DMS 273 treated with DMSO at 0.1 percent for 48 hours (cell line): ENCODE measurements at regions not wholly inside any gene's neighbourhood (a gene's known extent, or its start where the extent isn't known, plus 50 kb on each side); places are given as distances from the start of the nearest gene placed in this dataset.
"Not testable (repeated sequence)": the region's sequence is repeated elsewhere in the genome, so short reads cannot be mapped to it uniquely, and the experiment has no call there.

Source experiments
- DNase-seq: peaks from one replicate; lab custom pipeline; 2025; lab: John Stamatoyannopoulos, UW

DNA sequence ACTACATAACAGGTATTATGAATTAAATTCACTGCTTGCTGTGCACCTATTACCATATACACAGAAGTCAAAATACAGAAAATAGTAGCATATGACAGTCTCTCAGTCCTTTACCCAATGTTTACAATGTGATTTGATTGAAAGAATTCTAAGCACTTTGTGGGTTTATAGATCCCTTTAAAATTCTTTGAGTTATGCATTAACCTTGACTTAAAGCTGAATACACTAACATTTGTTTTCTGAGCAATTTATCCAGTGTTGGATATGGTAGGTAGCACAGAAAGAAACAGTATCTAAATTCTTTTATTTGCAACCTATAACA lies 230.8 kb upstream of the DDI1 start:
- no peak for DNase-seq

DNA sequence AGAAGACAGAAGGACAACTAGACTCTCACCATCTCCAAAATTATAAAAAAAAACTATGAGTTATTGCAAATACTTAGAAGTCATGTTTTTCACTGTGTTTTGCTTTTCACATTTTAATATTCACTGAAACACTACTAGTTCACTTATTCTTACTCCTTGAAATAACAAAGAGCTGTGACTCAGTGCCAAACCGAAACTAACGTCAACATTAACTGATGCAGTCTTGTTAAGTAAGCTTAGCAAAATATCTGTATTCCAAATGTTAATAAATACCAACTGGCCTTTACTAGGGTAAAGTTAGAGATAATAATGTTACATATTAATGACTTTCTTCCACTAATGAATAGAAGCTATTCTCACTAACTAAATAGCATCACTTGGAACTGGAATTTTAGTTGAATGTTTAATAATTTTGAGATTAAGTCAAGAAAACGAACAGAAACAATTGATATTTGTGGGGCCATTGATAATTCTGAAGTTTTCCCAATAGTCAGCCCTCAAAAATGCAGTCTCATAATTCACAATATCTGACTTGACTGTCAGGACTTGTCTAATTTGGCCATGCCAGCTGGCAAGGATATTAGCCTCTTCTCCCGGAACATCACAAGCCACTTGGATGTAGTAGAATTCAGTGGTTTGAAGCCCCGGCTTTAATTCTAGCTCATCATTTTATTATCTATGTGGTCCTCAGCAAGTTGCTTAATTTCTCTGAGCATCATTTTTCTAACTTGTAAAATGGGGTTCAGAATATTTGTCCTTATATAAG lies 230.1 kb upstream of the DDI1 start:
- DNase-seq = no peak

DNA sequence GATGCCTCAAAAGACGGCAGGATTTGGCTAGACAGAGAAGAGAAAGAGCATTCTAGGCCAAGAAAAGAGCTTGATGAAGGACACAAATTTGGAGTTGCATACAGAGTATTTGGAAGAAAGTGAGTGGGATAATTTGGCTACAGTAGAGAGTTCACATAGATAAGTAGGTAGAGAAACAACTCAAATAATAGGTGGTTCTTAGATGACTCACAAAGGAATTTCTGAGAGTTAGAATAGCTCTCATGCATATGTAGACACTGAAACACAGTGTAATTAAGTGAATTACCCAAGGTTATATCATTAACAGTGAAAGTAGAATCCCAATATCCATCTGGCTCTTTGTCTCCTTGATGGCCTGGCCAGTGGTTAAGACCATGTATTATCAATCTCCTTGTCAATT lies 228.6 kb upstream of the DDI1 start:
- DNase-seq = no peak

DNA sequence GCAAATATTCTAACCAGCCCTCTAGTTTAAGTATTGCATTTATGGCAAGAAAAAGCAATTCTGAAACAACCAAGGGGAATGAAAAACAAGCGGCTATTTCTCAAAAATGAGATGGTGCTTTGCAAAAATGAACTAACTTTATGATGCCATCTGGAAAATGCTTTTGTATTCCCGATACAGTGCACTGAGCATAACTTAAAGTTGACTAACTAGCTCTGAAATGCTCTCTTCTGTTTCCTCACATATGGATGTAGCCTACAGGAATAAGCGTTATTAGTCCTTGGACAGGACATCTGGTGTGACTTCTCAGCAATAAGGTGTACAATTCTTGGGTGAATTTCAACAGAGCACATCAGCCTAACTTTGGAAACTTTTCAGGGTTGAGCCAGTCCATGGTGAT lies 228.2 kb upstream of the DDI1 start:
- DNase-seq = peak; percentile 64

DNA sequence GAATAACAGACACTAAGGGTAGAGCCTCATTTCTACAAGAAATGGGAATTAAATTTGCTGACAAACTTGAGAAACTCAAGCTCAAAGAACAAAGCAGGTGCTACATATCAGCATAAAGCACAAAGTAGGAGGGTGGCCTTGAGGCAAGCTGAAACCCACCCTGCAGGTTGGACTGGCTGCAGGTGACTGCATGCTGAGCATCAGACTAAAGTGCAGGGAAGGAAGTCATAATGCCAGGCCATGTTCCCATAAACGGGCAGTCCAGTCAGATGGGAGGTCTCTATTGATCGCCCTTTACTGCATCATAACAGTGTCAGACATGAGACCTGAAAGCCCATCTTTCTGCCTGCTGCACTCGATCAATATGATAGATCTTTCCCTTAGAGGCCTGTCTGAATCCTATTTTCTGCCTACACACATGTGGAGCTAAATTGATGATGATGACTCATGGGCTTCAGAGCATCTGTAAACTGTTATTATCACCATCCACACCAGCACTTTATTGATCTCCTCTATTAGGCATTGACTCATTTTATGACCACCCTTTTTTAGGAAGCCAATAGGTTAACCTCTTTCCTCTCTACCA lies 224.5 kb upstream of the DDI1 start:
- DNase-seq = no peak

DNA sequence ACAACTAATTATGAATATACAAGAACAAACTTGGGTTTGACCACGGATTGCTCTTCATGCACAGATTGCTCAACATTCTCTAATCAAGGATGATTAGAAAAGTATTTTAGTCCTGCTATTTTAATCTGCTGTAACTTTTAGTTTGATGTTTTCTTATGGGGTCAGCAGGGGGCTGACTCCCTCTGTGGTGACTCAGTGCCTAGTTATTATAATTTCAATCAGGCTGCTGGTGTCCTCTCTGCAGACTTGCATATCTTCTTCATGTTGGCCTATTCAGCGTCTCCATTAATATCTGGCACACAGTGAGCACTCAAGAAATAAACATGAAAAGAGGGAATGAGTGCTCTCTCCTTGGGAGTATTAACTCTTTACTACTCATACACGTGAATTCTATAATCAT lies 223.8 kb upstream of the DDI1 start:
- no peak for DNase-seq

DNA sequence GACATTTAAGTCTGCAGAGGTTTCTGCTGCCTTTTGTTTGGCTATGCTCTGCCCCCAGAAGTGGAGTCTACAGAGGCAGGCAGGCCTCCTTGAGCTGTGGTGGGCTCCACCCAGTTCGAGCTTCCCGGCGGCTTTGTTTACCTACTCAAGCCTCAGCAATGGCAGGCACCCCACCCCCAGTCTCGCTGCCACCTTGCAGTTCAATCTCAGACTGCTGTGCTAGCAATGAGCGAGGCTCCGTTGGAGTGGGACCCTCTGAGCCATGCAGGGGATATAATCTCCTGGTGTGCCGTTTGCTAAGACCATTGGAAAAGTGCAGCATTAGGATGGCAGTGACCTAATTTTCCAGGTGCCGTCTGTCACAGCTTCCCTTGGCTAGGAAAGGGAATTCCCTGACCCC lies 216.1 kb upstream of the DDI1 start:
- DNase-seq = not testable (repeated sequence)

DNA sequence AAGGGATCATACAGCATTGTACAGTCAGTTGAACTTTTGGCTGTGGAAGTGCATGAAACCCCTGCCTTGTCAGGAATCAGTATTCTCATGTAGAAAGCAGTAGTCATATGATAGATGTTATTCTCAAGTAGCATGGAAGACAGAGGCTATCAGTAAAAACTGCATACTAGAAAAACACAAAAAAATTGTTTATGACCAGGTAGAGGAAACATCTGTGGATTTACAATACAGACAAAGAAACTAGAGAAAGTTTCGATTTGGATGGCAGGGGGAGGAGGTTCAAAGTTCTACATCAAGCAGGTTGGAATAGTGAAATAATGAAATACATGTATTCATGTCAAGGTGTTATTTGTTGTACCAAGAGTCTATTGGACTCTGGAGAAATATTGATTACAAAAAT lies 212.3 kb upstream of the DDI1 start:
- DNase-seq = no peak

DNA sequence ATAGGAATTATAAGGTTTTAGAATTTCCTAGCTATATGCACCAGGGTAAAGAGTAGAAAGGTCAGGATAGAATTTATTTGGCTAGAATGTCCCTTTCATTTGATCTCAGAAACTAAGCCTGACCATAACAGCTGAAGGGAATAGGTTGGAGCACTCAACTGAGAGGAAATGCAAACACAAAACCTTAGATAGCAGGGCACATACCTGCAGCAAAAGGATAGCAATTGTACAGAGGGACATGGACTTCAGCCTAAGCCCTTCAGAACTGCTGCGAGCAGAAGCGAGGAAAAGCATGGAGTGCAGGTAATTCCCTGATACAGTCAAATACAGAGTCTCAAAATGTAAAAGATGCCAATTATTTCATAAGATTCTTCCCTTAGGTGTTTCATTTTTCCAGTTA lies 211.0 kb upstream of the DDI1 start:
- no peak for DNase-seq

DNA sequence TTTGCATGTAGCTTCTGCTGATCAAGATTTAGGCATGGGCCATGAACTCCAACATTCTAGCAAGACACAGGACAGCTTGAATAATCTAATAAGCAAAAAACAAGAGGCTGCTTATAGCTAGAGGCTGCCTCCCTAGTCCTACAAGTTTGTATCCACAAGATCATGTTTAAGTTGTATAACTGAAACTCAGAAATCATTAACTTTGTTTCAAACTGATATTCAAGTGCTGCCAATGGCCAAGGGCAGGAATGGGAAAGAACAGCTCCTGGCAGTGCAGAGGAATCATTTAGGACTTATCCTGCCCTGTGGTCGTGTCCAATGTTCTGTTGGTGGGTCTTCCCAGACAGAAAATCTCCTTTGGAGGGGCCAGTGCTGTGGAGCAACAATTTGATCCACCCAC lies 209.6 kb upstream of the DDI1 start:
- no peak for DNase-seq

DNA sequence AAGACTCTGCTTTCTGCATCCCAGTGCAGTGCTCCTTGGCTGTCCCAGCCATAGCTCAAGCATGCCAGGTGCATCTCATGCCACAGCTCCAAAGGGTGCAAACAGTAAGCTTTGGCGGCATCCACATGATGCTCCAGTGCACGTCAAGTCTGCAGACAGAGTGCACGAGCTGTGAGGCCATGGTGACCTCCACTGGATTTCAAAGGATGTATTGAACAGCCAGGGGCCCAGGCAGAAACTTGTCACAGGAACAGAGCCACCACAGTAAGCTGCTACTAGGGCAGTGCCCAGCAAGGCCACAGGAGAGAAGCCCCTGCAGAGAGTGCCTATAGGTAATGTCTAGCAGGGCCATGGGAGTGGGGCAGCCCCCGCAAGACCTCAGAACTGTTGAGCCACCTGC lies 206.8 kb upstream of the DDI1 start:
- DNase-seq = no peak

DNA sequence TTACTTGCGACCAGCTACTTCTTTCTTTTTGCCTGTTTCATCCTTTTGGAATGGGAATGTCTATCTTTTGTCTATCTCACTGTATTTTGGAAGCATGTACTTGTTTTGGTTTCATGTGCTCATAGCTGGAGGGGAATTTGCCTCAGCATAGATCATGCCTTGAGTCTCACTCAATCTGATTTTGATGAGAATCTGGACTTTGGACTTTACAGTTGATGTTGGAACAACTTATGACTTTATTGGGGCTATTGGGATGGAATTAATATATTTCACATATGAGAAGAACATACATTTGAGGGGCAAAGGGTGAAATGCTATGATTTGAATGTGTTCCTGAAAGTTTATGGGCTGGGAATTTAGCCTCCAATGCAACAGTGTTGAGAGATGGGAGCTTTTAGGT lies 206.2 kb upstream of the DDI1 start:
- DNase-seq = no peak

DNA sequence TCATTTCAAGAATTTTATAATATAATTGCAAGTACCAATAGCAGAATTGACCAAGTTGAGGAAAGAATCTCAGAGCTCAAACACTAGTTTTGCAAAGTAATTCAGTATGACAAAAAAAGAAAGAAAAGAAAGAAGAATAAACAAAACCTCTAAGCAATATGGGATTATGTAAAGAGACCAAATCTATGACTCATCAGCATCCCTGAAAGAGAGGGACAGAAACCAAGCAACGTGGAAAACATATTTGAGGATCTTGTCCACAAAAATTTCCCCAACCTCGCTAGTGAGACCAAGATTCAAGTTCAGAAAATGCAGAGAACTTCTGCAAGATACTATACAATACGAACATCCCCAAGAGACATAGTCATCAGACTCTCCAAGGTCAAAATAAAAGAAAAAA lies 203.7 kb upstream of the DDI1 start:
- DNase-seq = no peak

DNA sequence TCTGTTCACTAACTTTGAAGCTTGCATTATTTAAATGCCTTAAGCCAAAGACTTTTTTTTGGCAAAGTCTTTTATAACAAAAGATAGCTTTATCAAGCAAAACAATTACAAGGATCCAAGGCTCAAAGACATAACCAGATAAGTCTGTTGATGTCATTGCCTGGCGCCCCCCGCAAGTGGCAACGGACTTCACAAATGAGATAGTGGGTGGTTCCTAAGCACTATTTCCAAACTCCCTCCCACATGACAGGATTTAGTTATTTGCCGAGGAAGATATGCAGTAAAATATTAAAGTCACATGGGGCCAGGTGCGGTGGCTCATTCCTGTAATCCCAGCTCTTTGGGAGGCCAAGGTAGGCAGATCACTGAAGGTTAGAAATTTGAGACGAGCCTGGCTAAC lies 194.2 kb upstream of the DDI1 start:
- no peak for DNase-seq

DNA sequence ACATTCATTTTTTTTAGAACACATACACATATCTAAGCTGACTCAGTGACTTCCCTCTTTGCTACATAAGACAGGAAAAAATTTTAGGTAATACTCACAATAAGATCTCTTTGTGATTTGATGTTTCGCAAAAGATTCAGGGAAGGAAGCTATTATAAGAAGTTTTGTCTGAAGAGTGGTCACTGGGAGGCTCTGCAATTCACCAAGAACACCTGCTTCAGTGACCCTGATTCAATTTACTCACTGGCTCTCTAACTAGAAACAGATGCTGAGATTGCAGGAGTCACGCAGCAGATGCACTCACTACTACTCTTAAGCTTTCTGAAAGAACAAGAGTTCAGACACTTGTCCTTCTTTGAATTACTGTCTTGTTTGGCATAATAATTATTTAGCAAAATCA lies 193.6 kb upstream of the DDI1 start:
- no peak for DNase-seq

DNA sequence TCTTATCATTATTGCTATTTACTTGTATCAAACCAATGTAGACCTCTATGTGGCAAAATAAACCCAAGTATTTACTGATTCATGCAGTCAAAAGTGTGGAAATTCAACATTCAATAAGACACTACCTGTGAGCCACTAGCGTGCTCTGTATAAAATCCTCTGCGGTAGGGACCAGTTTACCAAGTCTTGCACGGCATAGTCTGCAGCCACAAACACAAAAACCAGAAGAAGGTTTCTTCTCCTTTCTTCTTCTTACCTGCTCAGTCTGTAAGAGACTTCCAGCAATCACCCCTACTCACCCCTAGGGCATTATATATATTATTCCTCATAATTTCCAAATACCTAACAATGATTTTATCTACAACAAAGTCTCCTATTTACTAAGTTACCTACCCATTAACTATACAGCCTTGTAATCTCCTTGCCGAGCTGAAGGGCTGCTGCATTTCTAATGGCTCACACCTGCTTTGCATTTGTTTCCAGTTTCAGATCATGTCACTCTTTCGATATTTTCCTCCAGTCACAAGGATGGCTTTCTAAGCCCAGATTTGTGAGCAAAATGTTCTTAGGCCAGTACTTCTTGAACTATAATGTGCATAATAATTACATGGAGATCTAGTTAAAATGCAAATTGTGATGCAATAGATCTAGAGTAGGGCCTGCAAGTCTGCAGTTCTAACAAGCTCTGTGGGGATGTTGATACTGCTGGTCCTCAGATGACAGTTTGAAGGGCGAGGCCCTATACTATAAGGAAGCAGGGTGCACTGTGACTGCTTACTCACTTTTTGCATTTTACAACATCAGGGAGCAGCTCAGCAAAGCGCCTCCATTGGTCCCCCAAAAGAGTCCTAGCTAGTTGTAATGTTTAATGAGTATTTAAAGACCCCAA lies 191.9 kb upstream of the DDI1 start:
- no peak for DNase-seq

DNA sequence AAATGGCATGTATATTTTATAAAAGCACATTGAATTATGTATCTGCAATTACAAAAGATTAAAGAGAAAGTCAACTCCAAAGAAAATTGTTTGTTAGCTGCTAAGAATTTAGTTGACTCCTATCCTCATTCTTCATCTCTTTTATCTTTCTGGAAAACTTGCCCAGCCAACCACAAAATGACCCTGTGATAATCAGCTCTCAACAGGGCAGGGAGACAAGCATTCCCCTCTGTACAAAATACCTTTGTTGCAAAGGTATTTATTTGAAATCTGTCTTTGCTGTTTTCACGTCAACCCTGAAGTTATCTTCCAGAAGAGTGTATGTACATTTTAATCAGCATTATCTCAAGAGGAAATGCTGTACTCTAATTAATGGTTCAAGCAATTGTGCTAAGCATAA lies 191.1 kb upstream of the DDI1 start:
- DNase-seq = no peak

DNA sequence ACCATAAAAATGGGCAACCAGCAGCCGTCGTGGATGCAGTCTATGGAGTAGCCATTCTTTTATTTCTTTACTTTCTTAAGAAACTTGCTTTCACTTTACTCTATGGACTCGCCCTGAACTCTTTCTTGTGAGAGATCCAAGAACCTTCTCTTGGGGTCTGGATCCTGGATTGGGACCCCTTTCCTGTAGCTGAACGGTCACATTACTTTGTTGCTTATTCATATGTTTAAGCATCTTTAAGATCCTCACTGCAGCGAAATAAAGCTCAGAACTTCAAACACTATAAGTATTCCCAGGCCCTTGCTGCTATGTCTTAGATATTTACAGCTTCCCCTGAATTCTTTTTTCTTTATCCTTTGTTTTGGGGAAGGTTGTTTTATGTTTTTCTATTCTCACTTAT lies 187.8 kb upstream of the DDI1 start:
- no peak for DNase-seq

DNA sequence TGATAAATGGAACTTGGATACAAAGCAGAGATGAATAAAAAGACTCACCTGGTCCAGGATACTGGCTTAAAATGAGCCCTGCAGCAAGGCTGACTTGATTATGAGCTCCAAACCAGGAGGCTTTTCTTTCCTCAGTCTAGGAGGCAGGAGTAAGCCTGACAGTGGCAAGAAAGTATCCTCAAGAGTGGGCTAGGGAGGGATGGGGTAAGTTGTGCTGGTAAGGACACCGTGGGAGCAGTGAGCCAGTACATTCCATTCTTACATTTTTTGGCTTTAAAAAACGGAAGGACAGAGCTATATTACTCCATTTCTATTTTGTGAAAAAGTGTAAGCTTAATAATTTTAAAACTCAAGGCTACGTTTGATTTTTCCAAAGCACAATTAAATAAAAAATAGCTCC lies 187.1 kb upstream of the DDI1 start:
- DNase-seq = no peak

DNA sequence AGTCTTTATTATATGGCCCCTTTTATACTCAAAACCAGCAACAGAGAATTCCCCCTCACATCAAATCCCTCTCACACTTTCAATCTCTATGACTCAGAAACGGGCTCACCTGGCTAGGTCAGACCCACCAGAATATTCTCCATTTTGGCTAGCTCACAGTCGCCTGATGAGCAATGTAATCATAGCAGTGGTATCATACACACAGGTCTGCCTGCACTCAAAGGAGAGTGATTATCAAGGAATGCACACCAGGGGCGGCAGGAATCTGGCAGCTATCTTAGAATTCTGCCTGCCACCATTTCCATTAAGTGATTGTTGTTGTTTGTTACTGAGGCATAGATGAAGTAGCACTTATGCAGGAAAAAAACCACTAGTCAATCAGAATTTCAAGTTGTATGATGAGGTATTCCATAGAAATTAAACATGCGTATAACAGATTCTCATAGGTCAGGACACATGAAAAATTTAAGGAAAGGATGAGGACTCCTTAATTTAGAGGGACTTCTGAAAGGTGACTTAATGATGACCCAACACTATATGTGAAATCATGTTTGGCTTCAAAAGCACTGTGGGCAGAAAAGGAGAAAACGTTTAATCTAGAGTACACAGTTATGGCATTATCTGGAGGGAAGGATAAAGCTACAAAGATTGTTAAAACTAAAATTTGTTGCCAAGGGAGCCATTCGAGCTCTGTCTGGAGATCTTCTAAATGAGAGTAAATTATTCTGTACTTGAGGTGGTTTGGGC lies 185.8 kb upstream of the DDI1 start:
- no peak for DNase-seq

DNA sequence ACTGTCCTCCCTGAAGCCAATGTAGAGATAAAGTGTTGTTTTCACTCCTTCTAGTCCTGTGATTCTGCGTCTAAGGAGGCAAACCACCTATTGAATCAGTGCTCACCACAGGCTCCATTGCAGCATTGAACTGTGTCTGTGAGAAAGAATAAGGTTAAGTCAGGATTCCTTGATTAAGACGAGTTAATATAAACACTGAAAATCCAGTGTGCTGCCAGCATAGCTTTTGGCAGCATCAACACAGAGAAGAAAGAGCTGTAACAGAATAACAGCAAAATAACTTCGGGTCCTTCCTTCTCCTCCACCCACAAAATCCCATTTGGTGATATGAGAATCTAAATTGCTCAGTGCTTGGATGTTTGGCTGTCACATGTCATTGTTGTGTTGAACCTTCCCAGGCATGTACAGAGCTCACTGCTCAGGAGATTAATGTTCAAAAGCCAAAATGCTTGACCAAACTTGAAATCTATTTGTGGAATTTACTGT lies 185.2 kb upstream of the DDI1 start:
- DNase-seq = no peak
